ENCODE measurements at regions not wholly inside any gene's neighbourhood (a gene's known extent, or its start where the extent isn't known, plus 50 kb on each side); places are given as distances from the start of the nearest gene placed in this dataset.

DNA sequence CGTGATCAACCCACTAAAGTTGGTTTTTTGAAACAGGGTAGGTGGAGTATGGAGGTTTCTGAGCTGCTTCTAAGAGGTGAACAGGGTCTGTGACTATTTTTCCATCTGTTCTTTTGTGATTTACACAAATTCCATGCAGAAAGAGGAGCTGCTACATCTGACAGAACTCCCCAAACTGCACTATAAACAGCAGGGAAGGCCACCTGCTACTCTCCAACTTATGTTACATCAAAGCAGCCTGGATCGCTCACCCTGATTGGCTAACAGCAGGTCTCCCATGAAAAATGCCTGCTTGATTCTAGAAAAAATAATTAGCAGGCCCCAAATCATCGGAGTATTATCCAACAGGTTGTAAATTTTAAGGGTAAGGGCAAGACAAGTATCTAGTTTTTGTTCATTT, 282.9 kb upstream of the FLRT2 start:
- no peak for TF ChIP-seq TAF1 (IDR thresholded peaks at IDR 0.05; ENCODE audit: low read depth, low read length)
- no peak for TF ChIP-seq POLR2A (IDR thresholded peaks at IDR 0.05; ENCODE audit: low read depth, low read length)
- TF ChIP-seq POLR2AphosphoS5 (IDR thresholded peaks at IDR 0.05; ENCODE audit: low read depth, low read length), result no peak
- TF ChIP-seq SPI1 (IDR thresholded peaks at IDR 0.05; ENCODE audit: low read depth, low read length), result no peak

Measured in GM12891 (cell line).